ENCODE measurements at regions not wholly inside any gene's neighbourhood (a gene's known extent, or its start where the extent isn't known, plus 50 kb on each side); places are given as distances from the start of the nearest gene placed in this dataset.

DNA sequence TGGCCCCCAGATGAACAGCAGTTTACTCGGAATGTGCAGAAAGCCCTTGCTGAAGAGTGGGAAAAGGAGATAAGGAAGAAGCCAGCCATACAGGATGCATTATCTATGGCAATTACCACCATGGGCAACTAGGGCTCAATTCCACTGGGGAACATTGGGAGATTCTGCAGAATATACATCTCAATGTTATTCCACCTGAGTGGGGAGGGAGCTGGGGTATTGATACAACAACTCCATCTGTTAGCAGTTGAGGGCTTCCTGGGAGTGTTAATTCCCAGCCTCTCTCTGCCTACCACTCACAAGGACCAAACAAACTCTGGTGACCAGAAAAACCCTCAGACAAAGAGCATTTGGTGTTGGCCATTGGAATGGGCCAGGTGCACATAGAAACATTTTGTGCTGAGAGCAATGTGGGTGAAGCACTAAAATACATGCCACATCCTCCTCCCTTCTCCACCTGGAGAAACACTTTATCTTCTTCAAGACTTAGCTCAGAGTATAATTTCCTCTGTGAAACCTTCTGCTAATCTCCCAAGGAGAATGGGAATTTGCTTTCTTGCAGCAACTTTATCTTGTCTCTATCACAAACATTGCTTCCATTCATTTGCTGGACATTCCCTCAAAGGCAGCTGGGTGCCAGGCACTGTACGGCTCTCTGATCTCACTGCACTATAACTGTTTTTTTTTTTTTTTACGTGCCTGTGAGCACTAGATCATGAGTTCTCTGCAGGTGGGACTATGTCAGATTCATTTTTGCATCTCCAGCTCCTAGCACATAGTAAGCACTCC is 292.2 kb downstream of the MN1 start:
- DNase-seq (ENCODE audit: low read depth) = no peak

DNA sequence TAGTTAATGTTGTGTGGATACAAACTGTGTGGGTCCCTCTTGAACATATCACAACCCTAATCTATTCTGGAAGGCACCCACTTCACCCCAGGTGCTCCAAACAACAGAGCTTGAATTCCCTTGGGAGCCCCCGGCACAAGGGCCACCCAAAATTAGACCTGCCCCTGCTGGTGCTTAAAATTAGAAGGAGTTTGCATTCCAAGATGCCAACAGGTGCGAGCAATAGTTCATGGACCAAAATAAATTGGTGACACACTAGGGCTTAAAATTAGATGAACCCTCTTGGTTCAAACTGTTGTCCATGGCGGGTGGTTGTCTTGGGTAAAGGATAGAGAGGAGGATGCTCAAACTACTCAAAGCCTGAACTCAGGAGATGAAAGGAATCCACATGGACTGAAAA is 291.5 kb downstream of the MN1 start:
- no peak for DNase-seq (ENCODE audit: low read depth)

DNA sequence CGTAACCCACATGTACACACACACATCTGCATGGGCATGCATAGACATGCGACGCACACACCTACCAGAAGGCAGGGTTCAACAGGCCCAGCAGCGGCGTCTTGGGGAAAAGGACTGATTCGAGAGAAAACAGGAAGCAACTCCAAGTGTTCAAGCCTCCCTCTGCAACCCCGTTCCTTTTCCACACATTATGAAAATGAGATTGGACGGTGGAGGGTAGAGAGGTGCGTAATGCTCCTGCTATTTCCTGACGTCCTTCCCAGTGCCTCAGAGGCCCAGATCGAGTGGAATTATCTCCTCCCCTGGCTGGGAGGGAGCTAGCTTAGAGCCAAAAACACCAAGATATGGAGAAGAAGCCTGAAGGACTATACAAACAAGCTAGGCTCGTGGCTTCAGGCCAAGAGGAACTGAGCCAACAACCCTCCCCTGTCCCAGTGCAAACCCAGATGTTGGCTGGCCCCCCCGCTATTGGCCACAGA is 289.2 kb downstream of the MN1 start:
- DNase-seq (ENCODE audit: low read depth) = no peak

DNA sequence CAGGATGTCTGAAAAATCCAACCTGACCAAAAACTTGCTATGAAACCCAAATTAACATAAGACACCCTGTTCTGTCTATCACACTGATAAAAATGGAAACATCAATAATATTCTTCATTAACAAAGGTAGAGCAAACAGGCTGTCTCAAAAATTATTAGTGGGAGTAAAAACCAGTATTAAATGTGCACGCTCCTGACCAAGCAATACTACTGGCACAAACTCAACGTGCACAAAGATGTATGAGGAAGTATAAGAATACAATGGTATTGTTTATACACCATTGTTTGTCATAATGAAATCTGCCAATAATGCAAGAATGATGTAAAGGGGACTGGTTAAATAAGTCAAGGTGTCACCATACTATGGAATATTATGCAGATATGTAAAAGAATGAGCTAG is 288.5 kb downstream of the MN1 start:
- no peak for DNase-seq (ENCODE audit: low read depth)

DNA sequence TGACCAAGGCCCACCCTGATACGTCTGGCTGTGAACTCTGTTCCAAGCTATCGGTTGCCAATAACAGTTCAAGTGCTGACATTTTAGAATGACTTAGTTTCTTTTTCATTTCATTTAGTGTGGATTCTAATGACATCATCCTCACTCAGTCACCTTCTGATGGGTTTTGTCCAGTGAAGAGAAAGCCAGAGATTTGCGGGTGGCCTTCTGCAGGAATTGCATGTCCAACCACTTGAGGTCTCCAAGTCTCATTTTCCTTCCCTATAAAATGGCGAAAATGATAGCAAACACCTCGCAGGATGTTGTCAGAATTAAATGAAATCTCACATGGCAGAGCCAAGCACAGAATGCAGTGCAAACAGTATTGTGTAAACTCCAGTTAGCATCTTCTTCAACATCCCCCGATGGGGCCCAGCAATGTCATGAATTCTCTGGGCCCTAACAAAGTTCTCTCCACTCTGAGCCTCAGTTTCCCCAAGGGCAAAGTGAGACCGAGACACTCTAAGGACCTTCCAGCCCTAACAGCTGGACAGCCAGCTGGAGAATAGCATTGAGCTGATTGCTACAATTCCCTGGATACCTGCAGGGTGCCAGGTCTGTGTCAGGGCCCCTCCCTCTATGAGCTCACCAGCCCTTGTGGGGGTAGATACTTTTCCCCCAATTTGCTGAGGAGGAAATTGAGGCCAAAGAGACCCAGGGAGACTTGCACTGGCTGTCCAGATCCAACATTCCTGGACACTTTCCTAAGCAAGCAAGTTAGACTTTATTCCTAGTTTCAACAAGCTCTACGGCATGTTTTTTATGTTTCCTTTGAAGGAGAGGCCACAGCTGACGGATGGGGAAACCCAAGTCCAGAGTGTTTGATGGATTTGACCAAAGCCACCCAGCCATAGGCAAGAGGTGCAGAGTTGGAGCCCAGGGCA is 286.7 kb downstream of the MN1 start:
- DNase-seq (ENCODE audit: low read depth) = no peak

DNA sequence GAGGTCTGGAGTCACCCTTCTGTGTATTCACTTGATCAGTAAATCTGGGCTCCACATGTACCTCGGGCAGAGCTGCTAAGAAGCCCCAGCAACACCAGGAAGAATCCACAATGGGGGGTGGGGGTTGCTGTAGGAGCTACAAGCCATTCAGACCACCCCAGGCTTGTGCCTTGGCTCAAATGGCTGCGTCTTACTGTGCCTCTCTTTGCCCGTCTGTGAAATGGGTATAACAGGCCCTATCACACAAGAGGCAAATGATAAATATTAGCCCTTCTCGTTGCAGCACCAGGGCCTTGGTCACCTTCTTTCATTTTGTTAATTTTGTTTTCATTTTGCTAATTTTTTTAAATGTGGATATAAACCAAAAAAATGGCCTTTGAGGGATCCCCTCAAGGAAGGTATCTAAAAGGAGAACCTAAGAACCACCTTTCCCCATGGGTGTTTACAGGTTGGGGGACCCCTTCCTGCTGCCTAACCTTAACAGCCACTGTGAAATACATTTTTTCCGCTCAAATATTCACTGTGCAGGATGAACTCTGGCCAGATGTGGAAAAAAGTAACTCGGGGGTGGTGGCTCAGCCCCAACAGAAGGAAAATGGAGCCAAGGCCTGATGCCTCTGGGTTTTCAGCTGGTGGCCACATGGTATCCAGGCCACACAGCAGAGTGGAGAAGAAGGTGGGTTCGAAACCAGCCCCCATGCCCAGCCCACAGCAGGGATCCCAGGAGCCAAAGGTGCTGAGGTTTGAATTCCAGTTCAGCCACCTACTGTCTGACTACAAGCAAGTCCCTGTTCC is 284.0 kb downstream of the MN1 start:
- no peak for DNase-seq (ENCODE audit: low read depth)

DNA sequence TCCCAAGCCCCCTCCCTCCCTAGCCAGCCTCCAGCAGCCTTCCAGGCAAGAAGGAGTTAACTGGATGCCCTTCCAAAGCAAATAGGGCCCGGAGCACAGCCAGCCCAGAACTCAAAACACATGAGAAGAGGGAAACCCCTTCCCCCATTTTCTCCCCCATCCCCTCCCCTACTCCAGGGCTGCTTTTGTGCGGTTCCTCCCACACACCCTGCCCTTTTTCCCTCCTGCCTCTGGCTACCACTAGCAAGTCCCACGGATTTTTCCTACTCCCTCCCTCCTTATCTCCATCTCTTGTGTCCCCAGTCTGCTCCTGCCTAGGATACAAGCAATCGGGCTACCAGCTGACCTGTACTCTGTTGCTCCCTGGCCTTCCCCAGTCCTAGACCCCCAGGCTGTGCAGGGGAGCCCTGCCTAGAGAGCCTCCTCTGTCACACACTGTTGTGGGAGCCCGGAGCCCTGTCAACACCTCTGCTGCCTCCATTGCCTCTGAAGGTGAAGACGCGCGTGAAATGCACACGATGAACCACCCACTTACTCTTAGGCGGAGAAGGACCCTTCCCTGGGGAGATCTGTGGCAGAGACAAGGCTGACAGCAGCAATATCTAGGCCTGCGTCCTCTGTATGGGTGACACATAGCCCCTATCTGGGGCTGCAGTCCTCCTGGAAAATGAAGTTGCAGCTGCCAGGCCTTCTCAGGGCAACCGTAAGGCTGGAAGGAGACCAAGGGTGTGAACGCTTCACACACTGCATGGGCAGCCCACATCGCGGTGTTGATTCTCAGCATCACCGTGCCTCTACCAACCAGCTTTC is 282.8 kb downstream of the MN1 start:
- no peak for DNase-seq (ENCODE audit: low read depth)

DNA sequence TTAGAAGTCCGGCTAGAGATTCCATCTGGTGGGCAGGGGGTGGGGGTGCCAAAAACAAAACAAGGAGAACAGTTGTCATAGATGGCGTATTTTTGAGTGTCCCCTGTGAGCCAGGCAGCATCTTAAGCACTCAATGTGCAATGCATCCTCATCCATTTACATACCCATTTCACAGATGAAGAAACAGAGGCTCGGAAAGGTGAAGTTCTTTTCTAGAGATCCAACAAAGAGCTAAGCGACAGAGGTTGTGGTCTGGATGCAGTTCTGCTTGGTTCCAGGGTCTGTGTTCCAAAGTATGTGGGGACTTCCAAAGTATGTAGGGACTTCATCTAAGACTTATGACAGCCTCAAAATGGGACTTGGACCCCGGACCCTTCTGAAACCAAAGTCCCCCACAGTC is 277.8 kb downstream of the MN1 start:
- DNase-seq (ENCODE audit: low read depth) = no peak

DNA sequence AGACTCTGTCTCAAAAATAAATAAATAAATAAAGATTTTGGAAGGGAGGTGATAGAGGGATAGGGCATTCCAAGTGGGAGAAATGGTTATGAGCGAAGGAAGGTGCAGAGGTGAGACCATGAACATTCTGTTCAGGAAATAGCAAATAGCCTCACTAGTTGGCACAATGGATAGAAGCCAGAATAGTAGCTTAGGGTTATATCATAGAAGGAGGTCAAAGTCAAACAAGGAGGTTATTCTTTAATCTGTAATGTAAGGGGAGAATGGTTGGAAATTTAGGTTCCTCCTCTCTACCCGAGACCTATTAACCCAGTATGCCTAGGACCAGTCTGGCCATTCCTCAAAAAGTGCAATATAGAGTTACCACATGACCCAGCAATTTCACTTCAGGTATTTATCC is 275.8 kb downstream of the MN1 start:
- DNase-seq (ENCODE audit: low read depth) = no peak

DNA sequence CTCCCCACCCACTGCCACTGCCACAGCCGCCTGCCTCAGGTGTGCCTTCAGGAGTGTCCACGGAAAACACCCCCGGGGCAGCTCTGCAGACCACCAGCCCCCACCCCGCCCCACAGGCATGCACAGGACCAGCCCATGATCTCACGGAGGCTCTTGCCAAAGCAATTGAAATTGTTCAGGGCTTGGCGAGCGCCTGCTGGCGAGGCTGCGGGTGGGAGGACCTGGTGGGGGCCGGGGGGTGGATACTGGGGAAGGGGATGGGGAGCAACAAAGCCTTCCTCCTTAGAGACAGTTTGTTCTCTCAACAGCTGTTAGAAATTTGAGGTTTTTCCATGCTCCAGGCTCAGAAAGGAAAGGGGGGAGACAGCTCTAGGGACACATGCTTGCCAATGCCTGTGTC is 274.7 kb downstream of the MN1 start:
- DNase-seq (ENCODE audit: low read depth) = no peak

DNA sequence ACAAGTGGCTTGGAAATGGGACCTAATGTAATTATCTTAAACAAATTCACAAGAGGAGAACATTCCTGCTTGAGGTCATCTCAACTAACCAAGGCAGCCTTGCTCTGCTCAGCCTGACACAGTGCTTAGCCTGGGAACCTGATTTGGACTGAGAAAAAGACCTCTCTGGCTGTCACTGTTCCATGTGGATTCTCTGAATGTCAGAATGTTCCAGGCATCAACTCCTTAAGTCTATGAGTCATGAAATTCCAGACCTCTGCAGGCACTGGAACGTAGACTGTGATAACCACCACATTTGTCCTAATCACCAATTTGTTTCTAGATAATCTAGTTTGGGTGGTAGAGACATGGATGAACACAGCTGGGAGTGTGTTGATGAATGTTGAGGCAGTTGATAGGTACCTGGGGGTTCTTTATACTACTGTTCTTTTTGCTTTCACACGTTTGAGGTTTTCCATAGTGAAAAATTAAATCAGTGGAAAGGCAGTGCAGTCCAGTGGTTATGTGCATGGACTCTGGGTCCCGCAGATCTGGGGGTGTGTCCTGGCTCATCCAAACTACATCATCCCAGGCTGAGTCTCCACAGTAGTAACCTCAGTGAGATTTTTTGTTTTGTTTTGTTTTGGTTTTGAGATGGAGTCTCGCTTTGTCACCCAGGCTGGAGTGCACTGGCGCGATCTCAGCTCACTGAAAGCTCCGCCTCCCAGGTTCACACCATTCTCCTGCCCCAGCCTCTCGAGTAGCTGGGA is 269.6 kb downstream of the MN1 start:
- DNase-seq (ENCODE audit: low read depth) = no peak

DNA sequence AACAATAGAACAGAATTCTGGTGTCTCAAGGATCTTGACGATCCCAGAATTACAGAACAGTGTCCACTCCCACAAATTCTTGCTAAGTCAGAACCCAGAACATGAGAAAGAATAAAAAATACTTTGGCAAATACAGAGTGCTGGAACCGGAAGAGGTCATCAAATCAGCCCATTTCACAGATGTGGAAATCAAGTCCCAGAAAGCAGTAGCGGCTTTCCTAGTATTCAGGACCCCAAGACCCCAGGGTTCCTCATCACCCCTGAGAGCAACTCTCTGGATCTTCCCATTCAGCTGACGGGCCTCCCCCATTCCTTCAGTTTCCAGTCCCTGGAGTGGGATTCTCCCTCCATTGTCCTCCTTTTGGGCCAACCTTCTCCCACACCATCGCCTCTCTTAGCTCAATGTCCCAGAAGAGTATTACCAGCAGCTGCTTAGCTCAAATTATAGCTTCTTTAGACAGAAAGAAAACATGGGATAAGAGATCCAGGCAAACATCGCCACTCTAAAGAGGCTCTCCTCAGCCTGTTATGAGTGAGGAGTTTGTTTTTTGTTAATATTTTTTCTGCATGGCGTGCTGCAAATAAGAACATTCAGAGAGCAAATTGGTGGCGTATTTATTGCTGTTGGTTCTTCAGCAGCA is 268.3 kb downstream of the MN1 start:
- DNase-seq (ENCODE audit: low read depth) = no peak

DNA sequence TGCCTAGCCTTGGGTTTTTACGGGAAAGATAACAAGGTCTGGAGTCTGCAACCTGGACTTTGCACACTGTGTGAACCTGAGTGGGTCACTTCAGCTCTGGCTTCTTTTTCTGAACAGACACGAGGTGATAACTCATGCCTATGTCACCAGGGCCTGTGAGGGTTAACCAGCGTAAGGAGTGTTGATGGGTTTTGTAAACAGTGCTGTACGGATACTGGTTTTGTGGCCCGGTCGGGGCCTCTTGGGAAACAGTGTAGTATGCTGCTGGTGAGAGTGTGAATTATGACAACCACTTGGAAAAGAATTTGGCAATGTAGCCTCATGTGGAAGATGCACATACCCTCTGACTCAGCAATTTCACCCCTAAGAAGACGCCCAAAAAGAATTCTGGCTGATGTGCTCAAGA is 266.8 kb downstream of the MN1 start:
- DNase-seq (ENCODE audit: low read depth) = no peak

DNA sequence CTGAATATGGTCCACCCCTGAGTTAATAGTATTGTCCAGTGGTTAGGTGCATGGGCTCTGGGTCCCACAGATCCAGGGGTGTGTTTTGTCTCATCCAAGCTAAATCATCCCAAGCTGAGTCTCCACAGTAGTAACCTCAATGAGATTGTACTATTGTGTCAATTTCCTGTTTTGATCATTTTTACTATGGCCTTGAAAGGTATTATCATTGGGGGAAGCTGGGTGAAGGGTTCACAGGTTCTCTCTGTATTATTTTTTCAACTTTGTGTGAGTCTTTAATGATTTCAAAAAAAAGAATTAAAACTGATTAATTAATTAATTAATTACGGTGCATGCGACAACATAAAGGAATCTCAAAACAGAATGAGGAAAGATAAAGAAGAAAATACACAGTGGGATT is 266.1 kb downstream of the MN1 start:
- DNase-seq (ENCODE audit: low read depth) = no peak

DNA sequence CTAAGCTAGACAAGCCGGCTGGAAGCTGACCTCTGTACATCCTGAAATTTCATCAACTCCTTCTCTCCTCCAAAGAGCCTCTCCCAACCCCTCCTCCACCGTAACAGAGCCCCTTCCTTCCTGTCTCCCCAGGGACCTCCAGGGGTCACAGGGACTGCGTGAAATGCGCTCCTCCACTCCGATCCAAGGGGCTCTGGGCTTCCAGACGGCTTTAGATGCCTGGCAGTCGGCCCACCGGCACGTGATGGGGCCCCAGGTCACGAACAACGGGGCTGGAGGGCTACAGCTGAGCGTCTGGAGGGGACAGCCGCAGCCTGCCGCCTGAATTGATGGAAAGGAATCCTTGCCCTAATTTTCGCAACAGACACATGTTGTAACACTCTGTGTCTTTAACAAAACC is 264.1 kb downstream of the MN1 start:
- no peak for DNase-seq (ENCODE audit: low read depth)

DNA sequence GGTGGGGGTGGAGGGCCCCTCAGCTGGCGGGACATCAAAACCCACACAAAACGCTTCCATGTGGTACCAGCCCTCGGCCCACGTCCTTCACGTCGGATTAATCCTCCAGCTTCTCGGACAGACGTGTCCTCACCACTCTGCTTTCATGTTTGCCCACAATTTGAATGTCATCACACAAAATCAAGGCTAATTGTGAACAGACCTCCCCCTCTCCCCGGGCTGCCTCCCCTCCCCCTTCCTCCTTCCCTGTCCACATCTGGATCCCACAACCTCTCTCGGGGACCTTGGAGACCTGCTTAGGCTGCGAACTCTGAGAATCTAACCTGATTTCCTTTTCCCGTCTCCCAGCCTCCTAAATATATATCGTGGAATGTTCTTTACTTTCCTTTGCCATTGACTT is 262.9 kb downstream of the MN1 start:
- DNase-seq (ENCODE audit: low read depth) = no peak

DNA sequence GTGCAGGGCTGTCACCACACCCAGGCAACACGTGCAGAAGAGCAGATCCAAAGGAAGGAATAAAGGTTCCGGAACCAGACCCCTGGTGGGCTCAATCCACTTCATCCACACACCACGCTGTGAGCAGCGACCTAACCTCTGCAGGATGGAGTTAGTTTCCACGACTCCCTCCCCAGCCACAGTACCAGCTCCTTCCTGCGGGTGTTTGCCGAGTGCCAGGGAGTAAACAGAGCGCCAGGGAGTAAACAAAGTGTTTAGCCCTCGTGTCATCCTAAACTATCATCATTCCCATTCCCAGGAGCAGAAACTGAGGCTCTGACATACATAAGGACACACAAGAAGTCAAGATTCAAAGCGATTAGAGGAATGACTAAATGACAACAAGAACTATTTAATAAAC is 261.3 kb downstream of the MN1 start:
- no peak for DNase-seq (ENCODE audit: low read depth)

DNA sequence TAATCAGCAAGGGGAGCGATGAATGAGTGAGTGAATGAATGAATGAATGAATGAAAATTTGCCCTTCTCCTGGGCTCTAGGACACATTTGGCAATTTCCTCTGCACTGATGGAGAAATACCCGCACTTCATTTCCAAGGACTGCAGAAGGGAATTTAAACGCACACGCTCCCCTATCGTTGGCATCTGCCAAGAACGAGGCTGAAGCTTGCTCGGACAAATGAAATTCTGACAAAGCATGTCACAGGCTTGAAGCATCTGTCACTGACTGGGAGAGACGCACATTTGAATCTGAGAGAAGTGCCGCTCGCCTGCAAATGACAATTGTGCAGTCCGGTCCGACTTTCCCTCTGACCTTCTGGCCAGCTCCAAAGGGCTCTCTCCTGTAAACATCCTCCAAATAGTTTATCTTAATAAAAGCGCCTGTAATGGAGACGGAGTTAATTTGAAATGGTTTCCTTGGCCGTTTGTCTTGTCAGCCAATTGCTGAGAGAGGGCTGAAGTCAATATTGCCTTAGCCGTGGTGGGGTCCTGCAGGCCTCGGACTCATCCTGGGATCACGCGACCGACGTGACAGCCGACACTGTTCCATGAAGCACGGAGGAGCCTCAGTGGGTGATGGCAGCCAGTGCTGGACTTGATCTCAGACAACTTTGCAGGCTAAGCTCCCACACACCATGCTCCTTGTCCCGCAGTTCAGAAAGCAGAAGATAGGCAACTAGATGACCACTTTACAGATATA is 260.7 kb downstream of the MN1 start:
- no peak for DNase-seq (ENCODE audit: low read depth)

DNA sequence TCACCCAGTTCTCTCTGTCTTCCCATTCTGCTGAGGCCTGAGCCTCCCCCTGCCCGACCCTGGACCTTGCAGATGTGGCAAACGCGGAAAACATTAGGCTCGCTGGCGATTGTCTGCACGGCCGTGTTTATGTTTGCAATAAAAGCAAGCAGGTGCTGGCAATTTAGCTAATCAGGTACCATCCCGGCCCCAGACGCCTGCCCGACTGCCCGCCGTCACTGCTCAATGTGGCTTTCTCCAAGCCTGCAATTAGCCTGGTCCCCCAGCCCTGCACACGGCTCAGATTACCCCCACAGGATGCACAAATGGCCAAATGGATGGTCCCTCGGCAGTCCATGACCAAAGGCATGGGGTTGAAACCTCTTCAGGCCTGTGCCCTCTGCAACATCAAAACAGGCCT is 259.7 kb downstream of the MN1 start:
- no peak for DNase-seq (ENCODE audit: low read depth)

DNA sequence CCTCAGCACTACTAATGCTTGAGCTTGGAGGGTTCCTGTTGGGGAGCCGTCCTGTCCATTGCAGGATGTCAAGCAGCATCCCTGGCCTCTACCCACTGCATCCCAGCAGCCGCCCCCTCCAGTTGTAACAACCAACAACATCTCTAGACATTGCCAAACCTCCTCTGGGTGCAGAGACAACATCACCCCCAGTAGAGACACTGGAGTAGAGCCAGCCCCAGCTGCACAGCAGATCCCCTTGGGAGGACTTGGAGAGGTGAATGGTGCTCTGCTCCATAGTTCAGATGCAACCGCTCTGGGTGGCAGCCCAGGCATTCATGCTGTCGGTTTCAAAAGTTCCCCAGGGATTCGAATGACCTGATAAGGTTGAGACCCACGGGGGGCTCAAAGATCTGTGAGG is 259.0 kb downstream of the MN1 start:
- no peak for DNase-seq (ENCODE audit: low read depth)

Data from activated gamma-delta T cell treated with anti-CD3 and anti-CD28 coated beads, Interleukin-2, amount 50 U/mL, for 16 hours (primary cell).